ENCODE measurements at regions not wholly inside any gene's neighbourhood (a gene's known extent, or its start where the extent isn't known, plus 50 kb on each side); places are given as distances from the start of the nearest gene placed in this dataset.

DNA sequence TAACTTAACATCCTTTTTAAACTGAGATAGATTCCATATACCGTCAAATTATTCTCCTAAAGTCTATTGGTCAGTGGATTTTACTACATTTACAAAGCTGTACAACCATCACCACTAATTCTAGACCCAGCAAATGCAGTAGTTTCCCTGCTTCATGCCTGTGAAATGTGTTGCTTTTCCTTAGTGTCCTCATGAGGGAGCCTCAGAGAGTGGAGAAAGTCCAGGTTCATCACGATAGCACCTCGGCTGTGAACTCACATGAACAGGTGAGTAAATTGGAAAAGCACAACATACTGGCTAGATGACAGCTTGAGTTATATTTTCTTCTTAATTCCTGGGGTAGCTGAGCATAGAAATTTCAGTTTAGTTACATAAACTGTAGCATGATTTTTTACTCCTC lies 653.7 kb downstream of the MTRR start:
- no peak overlapping the region for H3K27ac ChIP-seq (ENCODE audit: low read depth, low read length, poor library complexity, severe bottlenecking)
- H2AFZ ChIP-seq (ENCODE audit: low read length), result no peak overlapping the region
- DNase-seq (ENCODE audit: low spot score), result no peak
- H3K36me3 ChIP-seq (ENCODE audit: insufficient read depth, low read length), result no peaks in the 10 kb centered on the region
- H4K20me1 ChIP-seq (ENCODE audit: insufficient read depth, low read length), result no peaks in the 10 kb centered on the region
- no peak overlapping the region for H3K4me2 ChIP-seq (ENCODE audit: low read length)
- TF ChIP-seq, protein P1, sequence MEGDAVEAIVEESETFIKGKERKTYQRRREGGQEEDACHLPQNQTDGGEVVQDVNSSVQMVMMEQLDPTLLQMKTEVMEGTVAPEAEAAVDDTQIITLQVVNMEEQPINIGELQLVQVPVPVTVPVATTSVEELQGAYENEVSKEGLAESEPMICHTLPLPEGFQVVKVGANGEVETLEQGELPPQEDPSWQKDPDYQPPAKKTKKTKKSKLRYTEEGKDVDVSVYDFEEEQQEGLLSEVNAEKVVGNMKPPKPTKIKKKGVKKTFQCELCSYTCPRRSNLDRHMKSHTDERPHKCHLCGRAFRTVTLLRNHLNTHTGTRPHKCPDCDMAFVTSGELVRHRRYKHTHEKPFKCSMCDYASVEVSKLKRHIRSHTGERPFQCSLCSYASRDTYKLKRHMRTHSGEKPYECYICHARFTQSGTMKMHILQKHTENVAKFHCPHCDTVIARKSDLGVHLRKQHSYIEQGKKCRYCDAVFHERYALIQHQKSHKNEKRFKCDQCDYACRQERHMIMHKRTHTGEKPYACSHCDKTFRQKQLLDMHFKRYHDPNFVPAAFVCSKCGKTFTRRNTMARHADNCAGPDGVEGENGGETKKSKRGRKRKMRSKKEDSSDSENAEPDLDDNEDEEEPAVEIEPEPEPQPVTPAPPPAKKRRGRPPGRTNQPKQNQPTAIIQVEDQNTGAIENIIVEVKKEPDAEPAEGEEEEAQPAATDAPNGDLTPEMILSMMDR (conservative IDR thresholded peaks at IDR 0.05; ENCODE audit: low read length), result no peak
- no peak for TF ChIP-seq EZH2phosphoT487 (IDR thresholded peaks at IDR 0.05; ENCODE audit: borderline replicate concordance, low read depth, low read length)
- intact Hi-C loops (cut with micrococcal nuclease; ENCODE audit: unreplicated experiment), result no loop called here
- no peak overlapping the region for H3K4me3 ChIP-seq (ENCODE audit: low read depth, low read length, poor library complexity, severe bottlenecking)
- no peaks in the 10 kb centered on the region for H3K9me2 ChIP-seq (ENCODE audit: insufficient read depth, low read length)
- BruUV-seq (replicated peaks), result no TSS peak
- no peaks in the 10 kb centered on the region for H3K79me2 ChIP-seq (ENCODE audit: insufficient read depth, low read depth, low read length)
- ChIA-PET POLR2A (no interaction called here), CTCF (ENCODE audit: unreplicated experiment) (no interaction called here)
- no peaks in the 10 kb centered on the region for H3K4me1 ChIP-seq (ENCODE audit: insufficient read depth, low read length, poor library complexity, severe bottlenecking)
- no peaks in the 10 kb centered on the region for H3K9me3 ChIP-seq (ENCODE audit: low read length)

DNA sequence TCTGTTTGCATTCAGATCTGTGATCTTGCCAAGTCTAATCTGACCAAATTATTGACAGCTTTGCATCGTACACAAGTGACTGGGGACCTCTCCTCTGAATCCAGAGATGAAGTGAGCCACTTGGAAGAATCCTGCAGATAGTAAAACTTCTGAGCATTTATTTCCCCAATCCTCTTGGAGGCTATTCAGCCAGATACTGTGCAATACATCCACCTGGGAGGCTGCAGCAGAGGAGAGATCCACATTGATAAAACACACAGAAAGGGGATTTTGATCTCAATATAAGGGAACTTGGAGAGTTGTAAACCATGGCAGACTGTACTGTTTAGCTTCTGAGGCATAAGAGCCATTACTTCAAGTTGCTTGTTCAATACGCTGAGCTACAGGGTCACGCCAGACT lies 654.6 kb downstream of the MTRR start:
- Histone ChIP-seq H3K36me3 (ENCODE audit: insufficient read depth, low read length) (no peaks in the 10 kb centered on the region), H4K20me1 (ENCODE audit: insufficient read depth, low read length) (no peaks in the 10 kb centered on the region), H3K4me1 (ENCODE audit: insufficient read depth, low read length, poor library complexity, severe bottlenecking) (no peaks in the 10 kb centered on the region), H3K4me3 (ENCODE audit: low read depth, low read length, poor library complexity, severe bottlenecking) (no peak overlapping the region), H3K79me2 (ENCODE audit: insufficient read depth, low read depth, low read length) (no peaks in the 10 kb centered on the region), H3K4me2 (ENCODE audit: low read length) (no peak overlapping the region), H3K27ac (ENCODE audit: low read depth, low read length, poor library complexity, severe bottlenecking) (no peak overlapping the region), H2AFZ (ENCODE audit: low read length) (no peak overlapping the region), H3K9me3 (ENCODE audit: low read length) (no peaks in the 10 kb centered on the region), H3K9me2 (ENCODE audit: insufficient read depth, low read length) (no peaks in the 10 kb centered on the region)
- DNase-seq (ENCODE audit: low spot score), result no peak
- CTCF ChIA-PET (ENCODE audit: unreplicated experiment), result no interaction called here
- intact Hi-C loops (cut with micrococcal nuclease; ENCODE audit: unreplicated experiment), result no loop called here
- BruUV-seq (replicated peaks), result no TSS peak
- TF ChIP-seq EZH2phosphoT487 (IDR thresholded peaks at IDR 0.05; ENCODE audit: borderline replicate concordance, low read depth, low read length), result no peak
- TF ChIP-seq, protein P1 (conservative IDR thresholded peaks at IDR 0.05; ENCODE audit: low read length), result no peak
- POLR2A ChIA-PET, result no interaction called here

- no peaks in the 10 kb centered on the region for H3K9me2 ChIP-seq (ENCODE audit: insufficient read depth, low read length)
- POLR2A ChIA-PET, result no interaction called here
- no peak for DNase-seq (ENCODE audit: low spot score)
These were observed 656.9 kb downstream of the MTRR start for GRCh38 chr5:8525819-8526218.

More at GRCh38 chr5:8525819-8526218, 656.9 kb downstream of the MTRR start:
- no peaks in the 10 kb centered on the region for H3K79me2 ChIP-seq (ENCODE audit: insufficient read depth, low read depth, low read length)
- H3K36me3 ChIP-seq (ENCODE audit: insufficient read depth, low read length), result no peaks in the 10 kb centered on the region
- TF ChIP-seq, protein P1 (conservative IDR thresholded peaks at IDR 0.05; ENCODE audit: low read length), result no peak
- no peak for TF ChIP-seq EZH2phosphoT487 (IDR thresholded peaks at IDR 0.05; ENCODE audit: borderline replicate concordance, low read depth, low read length)
- intact Hi-C loops (cut with micrococcal nuclease; ENCODE audit: unreplicated experiment), result no loop called here
- H3K9me3 ChIP-seq (ENCODE audit: low read length), result no peaks in the 10 kb centered on the region
- H3K4me2 ChIP-seq (ENCODE audit: low read length), result no peak overlapping the region
- no peaks in the 10 kb centered on the region for H4K20me1 ChIP-seq (ENCODE audit: insufficient read depth, low read length)
- CTCF ChIA-PET (ENCODE audit: unreplicated experiment), result no interaction called here
- no peaks in the 10 kb centered on the region for H3K4me1 ChIP-seq (ENCODE audit: insufficient read depth, low read length, poor library complexity, severe bottlenecking)
- H3K4me3 ChIP-seq (ENCODE audit: low read depth, low read length, poor library complexity, severe bottlenecking), result no peak overlapping the region
- no TSS peak for BruUV-seq (replicated peaks)
- no peak overlapping the region for H2AFZ ChIP-seq (ENCODE audit: low read length)
- H3K27ac ChIP-seq (ENCODE audit: low read depth, low read length, poor library complexity, severe bottlenecking), result no peak overlapping the region
